ENCODE measurements at regions not wholly inside any gene's neighbourhood (a gene's known extent, or its start where the extent isn't known, plus 50 kb on each side); places are given as distances from the start of the nearest gene placed in this dataset.

GRCh38 chr3:148235566-148235965, 462.1 kb upstream of the AGTR1 start:
- H3K4me3 Mint-ChIP-seq (ENCODE audit: unreplicated experiment), result no peak overlapping the region
- no peak overlapping the region for H3K27ac Mint-ChIP-seq (ENCODE audit: unreplicated experiment)
- TF ChIP-seq, protein P1, sequence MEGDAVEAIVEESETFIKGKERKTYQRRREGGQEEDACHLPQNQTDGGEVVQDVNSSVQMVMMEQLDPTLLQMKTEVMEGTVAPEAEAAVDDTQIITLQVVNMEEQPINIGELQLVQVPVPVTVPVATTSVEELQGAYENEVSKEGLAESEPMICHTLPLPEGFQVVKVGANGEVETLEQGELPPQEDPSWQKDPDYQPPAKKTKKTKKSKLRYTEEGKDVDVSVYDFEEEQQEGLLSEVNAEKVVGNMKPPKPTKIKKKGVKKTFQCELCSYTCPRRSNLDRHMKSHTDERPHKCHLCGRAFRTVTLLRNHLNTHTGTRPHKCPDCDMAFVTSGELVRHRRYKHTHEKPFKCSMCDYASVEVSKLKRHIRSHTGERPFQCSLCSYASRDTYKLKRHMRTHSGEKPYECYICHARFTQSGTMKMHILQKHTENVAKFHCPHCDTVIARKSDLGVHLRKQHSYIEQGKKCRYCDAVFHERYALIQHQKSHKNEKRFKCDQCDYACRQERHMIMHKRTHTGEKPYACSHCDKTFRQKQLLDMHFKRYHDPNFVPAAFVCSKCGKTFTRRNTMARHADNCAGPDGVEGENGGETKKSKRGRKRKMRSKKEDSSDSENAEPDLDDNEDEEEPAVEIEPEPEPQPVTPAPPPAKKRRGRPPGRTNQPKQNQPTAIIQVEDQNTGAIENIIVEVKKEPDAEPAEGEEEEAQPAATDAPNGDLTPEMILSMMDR (IDR thresholded peaks at IDR 0.05), result no peak
- no peaks in the 10 kb centered on the region for H3K27me3 Mint-ChIP-seq (ENCODE audit: low read depth)
- peaks cover 9% of the 10 kb centered on the region for H3K4me1 Mint-ChIP-seq (ENCODE audit: low read depth)
- H3K9me3 Mint-ChIP-seq (ENCODE audit: low read depth), result no peaks in the 10 kb centered on the region
- DNase-seq (ENCODE audit: low spot score), result no peak
- H3K36me3 Mint-ChIP-seq (ENCODE audit: low read depth), result no peaks in the 10 kb centered on the region

DNA sequence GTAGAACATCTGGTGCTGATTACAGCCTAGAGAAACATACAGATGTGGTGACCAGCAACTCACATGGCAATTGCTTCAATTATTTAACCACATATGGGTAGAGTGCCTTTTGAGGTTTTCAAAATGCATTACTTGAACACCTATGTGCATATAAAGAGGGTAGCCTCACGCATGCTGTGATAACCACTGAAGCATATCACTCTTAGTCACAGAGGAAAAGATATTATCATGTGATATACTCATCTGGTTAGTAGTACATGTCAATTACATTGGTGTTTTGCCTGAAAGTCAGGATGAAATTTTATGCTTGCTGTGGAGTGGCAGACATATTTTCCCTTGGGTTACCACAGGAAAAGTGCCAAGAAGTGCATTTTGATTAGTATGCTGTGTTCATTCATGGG, 459.3 kb upstream of the AGTR1 start:
- Mint-ChIP-seq H3K4me1 (ENCODE audit: low read depth) (peaks cover 9% of the 10 kb centered on the region), H3K4me3 (ENCODE audit: unreplicated experiment) (no peak overlapping the region), H3K27me3 (ENCODE audit: low read depth) (no peaks in the 10 kb centered on the region), H3K27ac (ENCODE audit: unreplicated experiment) (no peak overlapping the region), H3K36me3 (ENCODE audit: low read depth) (no peaks in the 10 kb centered on the region), H3K9me3 (ENCODE audit: low read depth) (no peaks in the 10 kb centered on the region)
- no peak for DNase-seq (ENCODE audit: low spot score)
- TF ChIP-seq, protein P1 (IDR thresholded peaks at IDR 0.05), result no peak

DNA sequence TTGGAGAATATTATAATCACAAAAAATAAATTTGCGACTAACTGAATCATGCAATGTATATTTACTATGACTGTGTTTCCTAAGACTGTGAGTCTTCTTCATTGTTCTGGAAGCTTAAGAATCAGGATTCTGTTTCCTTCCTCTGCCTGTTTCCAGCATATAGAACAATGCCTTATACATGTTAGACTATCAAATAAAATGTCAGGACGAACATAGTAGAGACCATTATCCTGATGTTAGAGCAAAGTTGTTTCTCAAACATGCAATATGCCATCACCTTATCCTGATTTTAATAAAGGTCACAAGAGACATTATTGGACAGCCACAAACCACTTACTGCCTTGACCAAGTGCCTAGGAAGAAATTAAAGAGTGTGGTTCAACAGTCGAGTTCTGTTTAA, 457.4 kb upstream of the AGTR1 start:
- H3K27ac Mint-ChIP-seq (ENCODE audit: unreplicated experiment), result no peak overlapping the region
- no peaks in the 10 kb centered on the region for H3K27me3 Mint-ChIP-seq (ENCODE audit: low read depth)
- H3K4me3 Mint-ChIP-seq (ENCODE audit: unreplicated experiment), result no peak overlapping the region
- TF ChIP-seq, protein P1 (IDR thresholded peaks at IDR 0.05), result no peak
- no peaks in the 10 kb centered on the region for H3K36me3 Mint-ChIP-seq (ENCODE audit: low read depth)
- no peak for DNase-seq (ENCODE audit: low spot score)
- H3K4me1 Mint-ChIP-seq (ENCODE audit: low read depth), result peaks cover 9% of the 10 kb centered on the region
- H3K9me3 Mint-ChIP-seq (ENCODE audit: low read depth), result no peaks in the 10 kb centered on the region

DNA sequence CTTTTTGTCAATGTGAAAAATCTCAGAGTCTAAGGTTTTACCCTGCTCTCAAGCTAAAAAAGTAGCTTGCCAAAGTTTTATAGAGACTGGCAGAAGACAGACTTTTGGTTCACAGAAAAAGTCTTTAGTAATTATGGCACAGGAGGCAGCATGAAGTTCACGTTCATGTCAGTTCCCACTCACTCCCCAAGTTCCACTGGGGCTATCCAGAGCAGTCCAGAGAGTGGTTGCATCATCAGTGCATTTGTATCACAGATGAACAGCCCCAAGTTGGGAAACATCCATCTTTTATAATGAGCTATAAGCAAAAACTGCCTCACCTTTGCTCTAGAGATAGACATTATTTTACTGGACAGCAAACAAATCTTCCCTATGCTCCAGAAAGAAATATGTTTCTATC, 454.1 kb upstream of the AGTR1 start:
- TF ChIP-seq, protein P1 (IDR thresholded peaks at IDR 0.05), result no peak
- DNase-seq (ENCODE audit: low spot score), result no peak
- no peaks in the 10 kb centered on the region for H3K9me3 Mint-ChIP-seq (ENCODE audit: low read depth)
- no peak overlapping the region for H3K27ac Mint-ChIP-seq (ENCODE audit: unreplicated experiment)
- no peaks in the 10 kb centered on the region for H3K27me3 Mint-ChIP-seq (ENCODE audit: low read depth)
- peaks cover 5% of the 10 kb centered on the region for H3K4me1 Mint-ChIP-seq (ENCODE audit: low read depth)
- H3K36me3 Mint-ChIP-seq (ENCODE audit: low read depth), result no peaks in the 10 kb centered on the region
- no peak overlapping the region for H3K4me3 Mint-ChIP-seq (ENCODE audit: unreplicated experiment)

DNA sequence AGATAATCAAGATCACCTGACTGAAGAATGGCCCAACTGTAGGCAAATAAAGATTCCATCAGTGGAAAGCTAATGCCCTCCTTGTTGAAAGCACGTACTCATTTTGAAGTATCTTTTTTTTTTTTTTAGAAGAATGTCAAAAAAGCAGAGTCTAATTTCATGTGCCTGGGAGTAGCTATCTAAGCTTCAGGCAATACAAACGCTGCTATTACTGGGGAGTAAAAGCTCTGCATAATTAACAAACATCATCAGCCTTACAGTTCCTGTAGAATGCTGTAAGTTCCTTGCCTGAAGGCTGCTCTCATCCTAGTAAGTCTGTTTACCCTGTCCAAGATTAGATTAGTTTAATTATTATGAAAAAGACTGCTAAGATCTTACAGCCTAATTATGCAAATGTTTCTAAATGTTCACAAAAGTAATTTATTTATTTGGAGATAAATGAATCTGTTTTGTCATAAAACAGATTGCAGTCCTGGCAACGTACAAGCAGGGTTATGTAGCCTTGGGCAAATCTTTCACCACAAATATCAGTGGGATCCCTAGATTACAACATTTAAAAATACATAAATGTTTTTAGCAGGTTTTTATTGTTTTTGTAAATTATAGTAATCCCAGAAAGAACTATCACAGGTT, 451.3 kb upstream of the AGTR1 start:
- Mint-ChIP-seq H3K27ac (ENCODE audit: unreplicated experiment) (no peak overlapping the region), H3K4me3 (ENCODE audit: unreplicated experiment) (no peak overlapping the region), H3K27me3 (ENCODE audit: low read depth) (no peaks in the 10 kb centered on the region), H3K36me3 (ENCODE audit: low read depth) (no peaks in the 10 kb centered on the region), H3K9me3 (ENCODE audit: low read depth) (no peaks in the 10 kb centered on the region), H3K4me1 (ENCODE audit: low read depth) (no peaks in the 10 kb centered on the region)
- TF ChIP-seq, protein P1 (IDR thresholded peaks at IDR 0.05), result no peak
- no peak for DNase-seq (ENCODE audit: low spot score)

Data from chondrocyte (in vitro differentiated cells).